Hepatocyte (in vitro differentiated cells): ENCODE measurements at regions not wholly inside any gene's neighbourhood (a gene's known extent, or its start where the extent isn't known, plus 50 kb on each side); places are given as distances from the start of the nearest gene placed in this dataset.

ENCODE experiments used
- DNase-seq: peaks from one replicate; pipeline ENCODE4 v3.0.0-alpha.2; 2016; ENCODE audit warnings: low spot score
- H2AFZ ChIP-seq: fragments of 200-600 bp; sonication (generic); 2 replicates; pipeline ENCODE4 v1.6.0; 2016; ENCODE audit warnings: antibody characterized with exemption, mild to moderate bottlenecking
- H3K27ac ChIP-seq: fragments of 200-600 bp; sonication (generic); 2 replicates; pipeline ENCODE4 v1.5.1; 2016; ENCODE audit warnings: mild to moderate bottlenecking
- H3K27me3 ChIP-seq: fragments of 200-600 bp; sonication (generic); 2 replicates; pipeline ENCODE4 v1.6.1; 2016
- H3K36me3 ChIP-seq: fragments of 200-600 bp; sonication (generic); replicated peaks from 2 replicates; pipeline ENCODE4 v1.5.1; 2016; ENCODE audit warnings: low read depth; ENCODE audit not compliant: insufficient read depth
- H3K4me1 ChIP-seq: fragments of 200-600 bp; sonication (generic); 2 replicates; pipeline ENCODE4 v1.5.1; 2016; ENCODE audit warnings: mild to moderate bottlenecking, moderate library complexity; ENCODE audit not compliant: insufficient read depth
- H3K4me2 ChIP-seq: fragments of 200-600 bp; sonication (generic); 2 replicates; pipeline ENCODE4 v1.6.0; 2016
- H3K4me3 ChIP-seq: fragments of 200-600 bp; sonication (generic); 2 replicates; pipeline ENCODE4 v1.5.1; 2016; ENCODE audit warnings: mild to moderate bottlenecking
- H3K79me2 ChIP-seq: fragments of 200-600 bp; sonication (generic); 2 replicates; pipeline ENCODE4 v1.6.0; 2017; ENCODE audit warnings: mild to moderate bottlenecking
- H3K9me2 ChIP-seq: fragments of 200-600 bp; sonication (generic); replicated peaks from 2 replicates; pipeline ENCODE4 v1.6.0; 2017; ENCODE audit warnings: mild to moderate bottlenecking; ENCODE audit not compliant: insufficient read depth
- H3K9me3 ChIP-seq: fragments of 200-600 bp; sonication (generic); 2 replicates; pipeline ENCODE4 v1.5.1; 2016; ENCODE audit warnings: low read depth, mild to moderate bottlenecking
- H4K20me1 ChIP-seq: fragments of 200-600 bp; sonication (generic); 2 replicates; pipeline ENCODE4 v1.6.0; 2016; ENCODE audit warnings: mild to moderate bottlenecking; ENCODE audit not compliant: insufficient read depth, poor library complexity, severe bottlenecking
- EZH2 ChIP-seq: fragments of 200-600 bp; sonication (generic); IDR thresholded peaks from 2 replicates; pipeline ENCODE4 v1.6.1; 2016; ENCODE audit warnings: antibody characterized with exemption, mild to moderate bottlenecking, borderline replicate concordance
- EZH2phosphoT487 ChIP-seq: fragments of 200-600 bp; sonication (generic); IDR thresholded peaks from one replicate; pipeline ENCODE4 v1.6.1; 2018; ENCODE audit warnings: antibody characterized with exemption, mild to moderate bottlenecking, low read depth, moderate library complexity; ENCODE audit not compliant: unreplicated experiment, severe bottlenecking
- WGBS: methylation state at CpG from one replicate; pipeline ENCODE4 v1.1.6; 2016; ENCODE audit warnings: low lambda C conversion rate; ENCODE audit errors: missing lambda C conversion rate; 5-methylcytosine and 5-hydroxymethylcytosine counted together
- TF ChIP-seq, protein P1 (sequence below): fragments of 200-600 bp; sonication (generic); IDR thresholded peaks from 2 replicates; pipeline ENCODE4 v1.5.1; 2016; ENCODE audit warnings: antibody characterized with exemption, mild to moderate bottlenecking; ENCODE audit not compliant: poor library complexity

DNA sequence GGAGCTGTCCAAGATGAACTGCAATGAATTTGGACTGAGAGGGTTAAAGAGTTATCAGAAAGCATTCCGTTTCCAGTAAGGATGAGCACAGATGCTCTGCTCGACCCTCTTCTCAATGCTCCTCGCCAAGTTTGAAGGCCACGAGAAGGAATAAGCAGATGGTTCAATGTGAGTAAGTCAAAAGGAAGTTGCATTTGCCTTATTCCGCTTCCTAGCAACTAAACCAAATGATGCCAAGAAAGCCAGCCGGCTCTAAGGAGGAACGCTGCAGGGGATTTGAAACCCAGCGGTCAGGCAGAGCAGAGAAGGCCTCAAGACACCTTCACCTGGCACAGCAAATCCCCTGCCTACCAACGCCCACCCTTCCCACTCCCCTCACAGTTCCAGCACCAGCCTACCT is 52.1 kb upstream of the CNEP1R1 start:
- H2AFZ ChIP-seq: no peak overlapping the region
- WGBS: 64% methylated on average over 9 of the region's 9 CpGs
- no peaks in the 10 kb centered on the region for H3K4me1 ChIP-seq
- H3K4me2 ChIP-seq: no peak overlapping the region
- no peaks in the 10 kb centered on the region for H3K9me2 ChIP-seq
- no peak for TF ChIP-seq EZH2
- TF ChIP-seq EZH2phosphoT487: no peak
- TF ChIP-seq, protein P1, sequence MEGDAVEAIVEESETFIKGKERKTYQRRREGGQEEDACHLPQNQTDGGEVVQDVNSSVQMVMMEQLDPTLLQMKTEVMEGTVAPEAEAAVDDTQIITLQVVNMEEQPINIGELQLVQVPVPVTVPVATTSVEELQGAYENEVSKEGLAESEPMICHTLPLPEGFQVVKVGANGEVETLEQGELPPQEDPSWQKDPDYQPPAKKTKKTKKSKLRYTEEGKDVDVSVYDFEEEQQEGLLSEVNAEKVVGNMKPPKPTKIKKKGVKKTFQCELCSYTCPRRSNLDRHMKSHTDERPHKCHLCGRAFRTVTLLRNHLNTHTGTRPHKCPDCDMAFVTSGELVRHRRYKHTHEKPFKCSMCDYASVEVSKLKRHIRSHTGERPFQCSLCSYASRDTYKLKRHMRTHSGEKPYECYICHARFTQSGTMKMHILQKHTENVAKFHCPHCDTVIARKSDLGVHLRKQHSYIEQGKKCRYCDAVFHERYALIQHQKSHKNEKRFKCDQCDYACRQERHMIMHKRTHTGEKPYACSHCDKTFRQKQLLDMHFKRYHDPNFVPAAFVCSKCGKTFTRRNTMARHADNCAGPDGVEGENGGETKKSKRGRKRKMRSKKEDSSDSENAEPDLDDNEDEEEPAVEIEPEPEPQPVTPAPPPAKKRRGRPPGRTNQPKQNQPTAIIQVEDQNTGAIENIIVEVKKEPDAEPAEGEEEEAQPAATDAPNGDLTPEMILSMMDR: no peak
- H4K20me1 ChIP-seq: no peaks in the 10 kb centered on the region
- H3K9me3 ChIP-seq: no peaks in the 10 kb centered on the region
- no peaks in the 10 kb centered on the region for H3K79me2 ChIP-seq
- H3K27ac ChIP-seq: no peak overlapping the region
- no peak overlapping the region for H3K4me3 ChIP-seq
- H3K27me3 ChIP-seq: no peaks in the 10 kb centered on the region
- no peak for DNase-seq
- no peaks in the 10 kb centered on the region for H3K36me3 ChIP-seq
